ENCODE measurements at regions not wholly inside any gene's neighbourhood (a gene's known extent, or its start where the extent isn't known, plus 50 kb on each side); places are given as distances from the start of the nearest gene placed in this dataset.

- H3K4me2 ChIP-seq (ENCODE audit: low read length) = no peak overlapping the region
- H3K9me2 ChIP-seq (ENCODE audit: insufficient read depth, low read length) = no peaks in the 10 kb centered on the region
- H3K4me3 ChIP-seq (ENCODE audit: low read length) = no peak overlapping the region
- no peaks in the 10 kb centered on the region for H3F3A ChIP-seq (ENCODE audit: insufficient read depth, low read length, poor library complexity, severe bottlenecking)
- no peaks in the 10 kb centered on the region for H4K20me1 ChIP-seq (ENCODE audit: insufficient read depth)
- peaks cover 7% of the 10 kb centered on the region for H3K36me3 ChIP-seq (ENCODE audit: insufficient read depth, low read length)
- no peaks in the 10 kb centered on the region for H3K9me3 ChIP-seq (ENCODE audit: low read length)
- no peak for TF ChIP-seq CTCF (IDR thresholded peaks at IDR 0.05; ENCODE audit: poor library complexity, severe bottlenecking)
- no peak for TF ChIP-seq EP300 (conservative IDR thresholded peaks at IDR 0.05; ENCODE audit: poor library complexity, severe bottlenecking)
- TF ChIP-seq REST (IDR thresholded peaks at IDR 0.05; ENCODE audit: borderline replicate concordance) = no peak
- TF ChIP-seq POLR2AphosphoS5 (IDR thresholded peaks at IDR 0.05) = no peak
- no peak for TF ChIP-seq SMC3 (conservative IDR thresholded peaks at IDR 0.05; ENCODE audit: poor library complexity)
- TF ChIP-seq EZH2 (IDR thresholded peaks at IDR 0.05; ENCODE audit: borderline replicate concordance, insufficient read depth, low read length, poor library complexity, severe bottlenecking) = no peak
- TF ChIP-seq MXI1 (conservative IDR thresholded peaks at IDR 0.05; ENCODE audit: poor library complexity, severe bottlenecking) = no peak
- TF ChIP-seq RAD21 (conservative IDR thresholded peaks at IDR 0.05) = no peak
- TF ChIP-seq TAF1 (IDR thresholded peaks at IDR 0.05; ENCODE audit: low read depth) = no peak
- H2AFZ ChIP-seq (ENCODE audit: low read depth, low read length) = no peak overlapping the region
- no peak overlapping the region for H3K9ac ChIP-seq (ENCODE audit: low read length)
- no peak overlapping the region for H3K27ac ChIP-seq (ENCODE audit: low read length)
- H3K79me2 ChIP-seq (replicated peaks; ENCODE audit: insufficient read depth, low read length) = no peaks in the 10 kb centered on the region
- no peaks in the 10 kb centered on the region for H3K27me3 ChIP-seq (ENCODE audit: insufficient read depth, low read depth, low read length)
Measured at GRCh38 chr17:63365366-63366240, 80.5 kb downstream of the CYB561 start.

GRCh38 chr17:63366241-63366566, 79.9 kb downstream of the CYB561 start:
- no peak overlapping the region for H3K4me3 ChIP-seq (ENCODE audit: low read length)

More at GRCh38 chr17:63366241-63366566, 79.9 kb downstream of the CYB561 start:
- H4K20me1 ChIP-seq (ENCODE audit: insufficient read depth) = no peaks in the 10 kb centered on the region
- H3K9me2 ChIP-seq (ENCODE audit: insufficient read depth, low read length) = no peaks in the 10 kb centered on the region
- H3F3A ChIP-seq (ENCODE audit: insufficient read depth, low read length, poor library complexity, severe bottlenecking) = no peaks in the 10 kb centered on the region
- no peak overlapping the region for H2AFZ ChIP-seq (ENCODE audit: low read depth, low read length)
- H3K9me3 ChIP-seq (ENCODE audit: low read length) = no peaks in the 10 kb centered on the region
- no peak overlapping the region for H3K27ac ChIP-seq (ENCODE audit: low read length)
- H3K27me3 ChIP-seq (ENCODE audit: insufficient read depth, low read depth, low read length) = no peaks in the 10 kb centered on the region
- no peaks in the 10 kb centered on the region for H3K79me2 ChIP-seq (replicated peaks; ENCODE audit: insufficient read depth, low read length)
- no peak for TF ChIP-seq MXI1 (conservative IDR thresholded peaks at IDR 0.05; ENCODE audit: poor library complexity, severe bottlenecking)
- no peak for TF ChIP-seq SMC3 (conservative IDR thresholded peaks at IDR 0.05; ENCODE audit: poor library complexity)
- no peak for TF ChIP-seq REST (IDR thresholded peaks at IDR 0.05; ENCODE audit: borderline replicate concordance)
- TF ChIP-seq POLR2AphosphoS5 (IDR thresholded peaks at IDR 0.05) = no peak
- no peak for TF ChIP-seq EP300 (conservative IDR thresholded peaks at IDR 0.05; ENCODE audit: poor library complexity, severe bottlenecking)
- no peak overlapping the region for H3K4me2 ChIP-seq (ENCODE audit: low read length)
- H3K36me3 ChIP-seq (ENCODE audit: insufficient read depth, low read length) = peaks cover 4% of the 10 kb centered on the region
- no peak overlapping the region for H3K9ac ChIP-seq (ENCODE audit: low read length)
